BJ (cell line): ENCODE measurements at regions not wholly inside any gene's neighbourhood (a gene's known extent, or its start where the extent isn't known, plus 50 kb on each side); places are given as distances from the start of the nearest gene placed in this dataset.

Experiments used
- CTCF ChIA-PET: fragments of 350-600 bp; formaldehyde crosslinking; extraction: SDS; loops from one replicate; lab custom pipeline; 2021; ENCODE audit warnings: antibody characterized with exemption, inconsistent platforms; lab: Yijun Ruan, JAX
- POLR2A ChIA-PET: fragments of 300-600 bp; sonication (Branson Sonifier 250); formaldehyde crosslinking; extraction: SDS; loops from one replicate; lab custom pipeline; 2021; ENCODE audit warnings: antibody characterized with exemption; lab: Charles Lee
- DNase-seq: peaks from one replicate; pipeline ENCODE4 v3.0.0-alpha.2; 2011; ENCODE audit warnings: low read depth
- H3K27me3 ChIP-seq: 2 replicates; pipeline ENCODE4 v1.6.0; 2011; ENCODE audit warnings: low read length; ENCODE audit not compliant: control insufficient read depth, insufficient read depth
- H3K36me3 ChIP-seq: 2 replicates; pipeline ENCODE4 v1.5.1; 2011; ENCODE audit warnings: low read length; ENCODE audit not compliant: control insufficient read depth, insufficient read depth
- H3K4me3 ChIP-seq: 2 replicates; pipeline ENCODE4 v1.5.1; 2011; ENCODE audit warnings: low read depth, mild to moderate bottlenecking, control low read depth, low read length
- TF ChIP-seq, protein P1 (sequence below): IDR thresholded peaks from 2 replicates; pipeline ENCODE4 v1.5.1; 2011; ENCODE audit warnings: low read depth, mild to moderate bottlenecking, control low read depth, inconsistent platforms, low read length, moderate library complexity; ENCODE audit not compliant: insufficient read depth

DNA sequence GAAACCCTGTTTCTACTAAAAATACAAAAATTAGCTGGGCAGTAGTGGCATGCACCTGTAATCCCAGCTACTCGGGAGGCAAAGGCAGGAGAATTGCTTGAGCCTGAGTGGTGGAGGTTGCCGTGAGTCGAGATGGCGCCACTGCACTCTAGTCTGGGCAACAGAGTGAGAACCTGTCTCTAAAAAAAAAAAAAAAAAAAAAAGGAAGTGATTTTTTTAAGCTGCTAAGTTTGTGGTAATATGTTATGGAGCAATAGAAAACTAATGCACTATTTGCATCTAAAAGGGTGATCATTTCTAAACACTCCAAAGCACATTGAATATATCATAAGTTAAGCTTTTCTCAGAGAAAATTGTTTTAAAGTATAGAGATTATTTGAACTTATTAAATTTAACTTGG, 244.8 kb upstream of the SPAG17 start:
- CTCF ChIA-PET: interaction anchor here (0.7 kb wide), 1 partner anchor 318 kb away, joined by 3 read pairs; no protein-coding TSS in a partner anchor
- DNase-seq: no peak
- no peaks in the 10 kb centered on the region for H3K36me3 ChIP-seq
- POLR2A ChIA-PET: interaction anchor here (0.6 kb wide), 1 partner anchor 97 kb away, joined by 7 read pairs; no protein-coding TSS in a partner anchor
- H3K4me3 ChIP-seq: no peak overlapping the region
- TF ChIP-seq, protein P1, sequence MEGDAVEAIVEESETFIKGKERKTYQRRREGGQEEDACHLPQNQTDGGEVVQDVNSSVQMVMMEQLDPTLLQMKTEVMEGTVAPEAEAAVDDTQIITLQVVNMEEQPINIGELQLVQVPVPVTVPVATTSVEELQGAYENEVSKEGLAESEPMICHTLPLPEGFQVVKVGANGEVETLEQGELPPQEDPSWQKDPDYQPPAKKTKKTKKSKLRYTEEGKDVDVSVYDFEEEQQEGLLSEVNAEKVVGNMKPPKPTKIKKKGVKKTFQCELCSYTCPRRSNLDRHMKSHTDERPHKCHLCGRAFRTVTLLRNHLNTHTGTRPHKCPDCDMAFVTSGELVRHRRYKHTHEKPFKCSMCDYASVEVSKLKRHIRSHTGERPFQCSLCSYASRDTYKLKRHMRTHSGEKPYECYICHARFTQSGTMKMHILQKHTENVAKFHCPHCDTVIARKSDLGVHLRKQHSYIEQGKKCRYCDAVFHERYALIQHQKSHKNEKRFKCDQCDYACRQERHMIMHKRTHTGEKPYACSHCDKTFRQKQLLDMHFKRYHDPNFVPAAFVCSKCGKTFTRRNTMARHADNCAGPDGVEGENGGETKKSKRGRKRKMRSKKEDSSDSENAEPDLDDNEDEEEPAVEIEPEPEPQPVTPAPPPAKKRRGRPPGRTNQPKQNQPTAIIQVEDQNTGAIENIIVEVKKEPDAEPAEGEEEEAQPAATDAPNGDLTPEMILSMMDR: no peak
- H3K27me3 ChIP-seq: no peaks in the 10 kb centered on the region

DNA sequence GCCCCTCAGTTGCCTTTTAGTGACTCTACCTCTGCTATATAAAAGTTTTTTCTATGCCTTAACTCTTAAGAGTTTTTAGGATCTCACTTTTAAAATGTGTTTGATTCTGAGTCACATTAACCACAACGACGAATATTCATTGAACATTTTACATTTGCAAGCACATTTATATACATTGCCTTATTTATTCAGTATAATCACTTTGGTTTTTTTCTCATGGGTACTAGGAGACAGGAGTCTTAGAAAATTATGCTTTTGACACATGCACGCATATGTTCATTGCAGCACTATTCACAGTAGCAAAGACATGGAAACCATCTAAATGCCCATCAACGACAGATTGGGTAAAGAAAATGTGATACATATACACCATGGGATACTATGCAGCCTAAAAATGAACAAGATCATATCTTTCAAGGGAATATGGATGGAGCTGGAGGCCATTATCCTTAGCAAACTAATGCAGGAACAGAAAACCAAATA, 236.9 kb upstream of the SPAG17 start:
- ChIA-PET CTCF (no interaction called here), POLR2A (no interaction called here)
- no peaks in the 10 kb centered on the region for H3K36me3 ChIP-seq

DNA sequence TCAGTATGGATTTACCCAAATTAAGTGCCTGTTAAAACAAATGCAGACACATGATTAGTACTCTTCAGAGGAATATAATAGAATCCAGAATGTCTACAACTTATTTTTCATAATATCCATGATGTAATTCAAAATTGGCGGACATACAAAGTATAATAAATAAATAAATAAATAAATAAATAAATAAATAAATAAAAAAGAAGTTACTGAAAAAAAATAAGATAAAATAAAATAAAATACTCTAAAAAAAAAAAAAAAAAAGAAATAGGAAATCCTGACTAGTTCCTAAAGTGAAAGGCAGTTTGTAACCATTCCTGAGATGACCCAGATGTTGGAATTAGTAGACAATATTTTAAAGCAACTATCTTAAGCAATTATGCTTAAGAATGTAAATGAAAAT, 219.0 kb upstream of the SPAG17 start:
- DNase-seq: no peak
- POLR2A ChIA-PET: no interaction called here
- CTCF ChIA-PET: no interaction called here
- H3K27me3 ChIP-seq: no peaks in the 10 kb centered on the region
- no peaks in the 10 kb centered on the region for H3K36me3 ChIP-seq
- H3K4me3 ChIP-seq: no peak overlapping the region
- TF ChIP-seq, protein P1: no peak

More for the DNA sequence above, 236.9 kb upstream of the SPAG17 start:
- Histone ChIP-seq H3K4me3 (no peak overlapping the region), H3K27me3 (no peaks in the 10 kb centered on the region)
- DNase-seq: no peak
- TF ChIP-seq, protein P1: no peak

DNA sequence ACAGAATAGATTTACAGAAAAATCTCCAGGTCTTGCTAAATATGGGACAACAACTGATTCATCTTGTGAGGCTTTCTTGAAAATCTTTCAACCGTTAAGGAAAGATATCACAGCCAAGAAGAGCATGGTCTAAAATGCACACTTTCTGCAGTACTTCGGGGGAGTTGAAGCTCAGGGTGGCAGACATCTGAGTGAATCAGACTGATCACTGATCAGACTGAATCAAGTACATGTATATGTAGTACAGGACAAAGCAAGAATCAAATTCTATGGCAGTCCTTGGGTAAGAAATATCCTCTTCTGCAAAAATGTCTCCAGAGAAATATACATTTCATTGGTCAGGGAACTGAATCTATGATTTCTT, 212.4 kb upstream of the SPAG17 start:
- TF ChIP-seq, protein P1: no peak
- Histone ChIP-seq H3K36me3 (no peaks in the 10 kb centered on the region), H3K4me3 (no peak overlapping the region), H3K27me3 (no peaks in the 10 kb centered on the region)
- POLR2A ChIA-PET: no interaction called here
- DNase-seq: no peak
- CTCF ChIA-PET: no interaction called here

DNA sequence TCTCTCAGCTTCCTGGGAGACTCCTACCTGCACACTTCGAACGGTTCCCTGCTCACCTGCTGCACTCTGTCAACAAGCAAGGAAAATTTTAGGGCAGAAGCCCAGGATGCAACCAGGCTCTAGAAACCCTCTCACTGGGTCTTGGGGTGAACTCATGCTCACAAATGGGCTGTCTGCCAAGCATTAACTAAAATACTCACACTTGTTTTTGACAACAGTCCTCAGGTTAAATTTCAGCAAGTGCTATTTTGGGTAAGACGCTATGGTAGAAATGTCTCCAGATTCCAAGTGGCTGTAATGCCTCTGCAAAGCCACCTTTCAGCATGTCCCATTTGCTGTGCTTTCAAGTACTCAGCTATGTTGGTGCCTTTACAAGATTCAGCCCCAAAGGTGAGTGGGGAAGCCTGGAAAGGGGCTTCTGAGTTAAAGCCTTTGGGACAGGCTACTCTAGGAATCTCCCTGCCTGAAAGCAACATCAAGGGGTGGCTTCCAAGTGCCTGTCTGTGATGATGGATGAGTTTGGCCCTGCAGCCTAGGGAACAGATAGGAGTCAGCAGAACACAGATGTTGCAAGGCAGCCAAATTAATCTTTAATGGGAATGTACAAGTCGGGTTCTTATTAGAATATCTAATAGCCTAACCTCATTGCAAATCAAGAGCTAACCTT, 211.9 kb upstream of the SPAG17 start:
- Histone ChIP-seq H3K36me3 (no peaks in the 10 kb centered on the region), H3K27me3 (no peaks in the 10 kb centered on the region), H3K4me3 (no peak overlapping the region)
- CTCF ChIA-PET: no interaction called here
- TF ChIP-seq, protein P1: no peak
- DNase-seq: no peak
- POLR2A ChIA-PET: no interaction called here
